COLO829 (cell line): ENCODE measurements at regions not wholly inside any gene's neighbourhood (a gene's known extent, or its start where the extent isn't known, plus 50 kb on each side); places are given as distances from the start of the nearest gene placed in this dataset.
"Not testable (repeated sequence)": the region's sequence is repeated elsewhere in the genome, so short reads cannot be mapped to it uniquely, and the experiment has no call there.

Experiments
- DNase-seq: peaks from one replicate; pipeline ENCODE4 v3.0.0; 2012; ENCODE audit warnings: low spot score

- no peak for DNase-seq
Observed at GRCh38 chr1:182157187-182157586, 95.7 kb upstream of the ZNF648 start.

GRCh38 chr1:182154425-182154824, 92.9 kb upstream of the ZNF648 start:
- DNase-seq, result not testable (repeated sequence)

GRCh38 chr1:182149411-182149965, 88.0 kb upstream of the ZNF648 start:
- DNase-seq, result no peak

- no peak for DNase-seq
Observed at GRCh38 chr1:182147951-182148350, 86.4 kb upstream of the ZNF648 start.

GRCh38 chr1:182147136-182147820, 85.8 kb upstream of the ZNF648 start:
- no peak for DNase-seq

GRCh38 chr1:182146286-182146685, 84.8 kb upstream of the ZNF648 start:
- DNase-seq, result no peak

- no peak for DNase-seq
Observed at GRCh38 chr1:182145441-182145840, 83.9 kb upstream of the ZNF648 start.

GRCh38 chr1:182144646-182145030, 83.1 kb upstream of the ZNF648 start:
- DNase-seq, result no peak

GRCh38 chr1:182143825-182144645, 82.5 kb upstream of the ZNF648 start:
- DNase-seq, result no peak

GRCh38 chr1:182143154-182143657, 81.7 kb upstream of the ZNF648 start:
- DNase-seq, result peak; percentile 75

- DNase-seq, result no peak
Observed at GRCh38 chr1:182142621-182143020, 81.1 kb upstream of the ZNF648 start.

- DNase-seq, result no peak
Observed at GRCh38 chr1:182141040-182141439, 79.5 kb upstream of the ZNF648 start.

- DNase-seq, result no peak
Observed at GRCh38 chr1:182139496-182139895, 78.0 kb upstream of the ZNF648 start.

- DNase-seq, result no peak
Observed at GRCh38 chr1:182137546-182137945, 76.0 kb upstream of the ZNF648 start.

GRCh38 chr1:182135946-182136345, 74.4 kb upstream of the ZNF648 start:
- DNase-seq, result no peak

GRCh38 chr1:182134257-182134656, 72.7 kb upstream of the ZNF648 start:
- no peak for DNase-seq

GRCh38 chr1:182133181-182133580, 71.7 kb upstream of the ZNF648 start:
- DNase-seq, result no peak

GRCh38 chr1:182129398-182129797, 67.9 kb upstream of the ZNF648 start:
- no peak for DNase-seq

- DNase-seq, result no peak
Observed at GRCh38 chr1:182128502-182128901, 67.0 kb upstream of the ZNF648 start.

GRCh38 chr1:182127656-182128055, 66.1 kb upstream of the ZNF648 start:
- no peak for DNase-seq

- no peak for DNase-seq
Observed at GRCh38 chr1:182126272-182126800, 64.8 kb upstream of the ZNF648 start.

- no peak for DNase-seq
Observed at GRCh38 chr1:182122913-182123260, 61.4 kb upstream of the ZNF648 start.
